GM21390 (cell line): ENCODE measurements at regions not wholly inside any gene's neighbourhood (a gene's known extent, or its start where the extent isn't known, plus 50 kb on each side); places are given as distances from the start of the nearest gene placed in this dataset.

ENCODE experiments used
- ATAC-seq: cut with Tn5 transposase; IDR thresholded peaks from one replicate; pipeline ENCODE4 v1.9.1; 2021; ENCODE audit not compliant: unreplicated experiment

DNA sequence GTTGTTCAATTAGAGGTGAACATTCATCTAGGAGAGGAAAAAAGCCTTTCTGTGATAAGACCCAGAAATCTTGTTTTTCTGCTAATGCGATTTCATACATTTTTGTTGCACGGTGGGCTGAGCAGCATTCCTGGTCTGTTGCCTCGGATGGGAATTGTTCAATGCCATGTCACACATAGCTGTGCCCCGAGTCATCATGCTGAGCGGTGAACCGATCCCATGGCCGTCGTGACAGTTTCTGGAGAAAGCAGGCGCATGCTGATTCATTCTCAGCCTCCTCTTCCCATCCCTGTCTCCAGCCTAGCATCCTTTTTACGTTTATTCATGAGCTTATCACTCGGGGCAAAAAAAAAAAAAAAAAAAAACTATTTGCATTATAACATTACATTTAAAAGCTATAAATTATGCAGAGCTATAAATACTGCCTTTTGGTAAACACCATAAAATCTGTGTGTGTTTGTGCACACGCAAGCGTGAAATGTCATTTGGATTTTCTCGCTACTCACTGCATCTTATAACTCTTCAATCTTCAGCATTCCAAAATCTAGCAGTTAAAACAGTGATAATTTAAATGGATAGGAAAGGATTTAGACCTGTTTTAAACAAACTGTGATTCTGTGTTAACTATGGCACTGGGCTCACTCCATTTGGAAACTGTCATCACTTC, 58.9 kb upstream of the IFNGR1 start:
- ATAC-seq: no peak

DNA sequence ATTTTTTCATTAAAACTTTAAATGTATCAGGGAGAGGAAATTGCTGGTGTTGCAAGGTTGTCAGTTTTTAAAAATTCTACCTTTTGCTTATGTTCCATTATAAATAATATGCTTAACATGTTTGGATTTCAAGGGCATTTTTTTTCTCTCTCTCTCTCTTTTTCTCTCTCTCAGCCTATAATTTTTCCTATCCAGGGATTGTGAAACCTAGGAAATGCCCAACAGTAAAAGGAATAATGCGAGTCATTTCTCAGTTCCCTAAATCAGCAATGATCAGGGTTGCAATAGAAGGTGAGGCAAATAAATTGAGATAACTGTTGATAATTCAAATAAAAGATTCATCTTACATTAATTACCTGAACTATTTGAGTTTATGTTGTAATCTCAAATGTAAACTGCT, 53.2 kb upstream of the IFNGR1 start:
- ATAC-seq: no peak

DNA sequence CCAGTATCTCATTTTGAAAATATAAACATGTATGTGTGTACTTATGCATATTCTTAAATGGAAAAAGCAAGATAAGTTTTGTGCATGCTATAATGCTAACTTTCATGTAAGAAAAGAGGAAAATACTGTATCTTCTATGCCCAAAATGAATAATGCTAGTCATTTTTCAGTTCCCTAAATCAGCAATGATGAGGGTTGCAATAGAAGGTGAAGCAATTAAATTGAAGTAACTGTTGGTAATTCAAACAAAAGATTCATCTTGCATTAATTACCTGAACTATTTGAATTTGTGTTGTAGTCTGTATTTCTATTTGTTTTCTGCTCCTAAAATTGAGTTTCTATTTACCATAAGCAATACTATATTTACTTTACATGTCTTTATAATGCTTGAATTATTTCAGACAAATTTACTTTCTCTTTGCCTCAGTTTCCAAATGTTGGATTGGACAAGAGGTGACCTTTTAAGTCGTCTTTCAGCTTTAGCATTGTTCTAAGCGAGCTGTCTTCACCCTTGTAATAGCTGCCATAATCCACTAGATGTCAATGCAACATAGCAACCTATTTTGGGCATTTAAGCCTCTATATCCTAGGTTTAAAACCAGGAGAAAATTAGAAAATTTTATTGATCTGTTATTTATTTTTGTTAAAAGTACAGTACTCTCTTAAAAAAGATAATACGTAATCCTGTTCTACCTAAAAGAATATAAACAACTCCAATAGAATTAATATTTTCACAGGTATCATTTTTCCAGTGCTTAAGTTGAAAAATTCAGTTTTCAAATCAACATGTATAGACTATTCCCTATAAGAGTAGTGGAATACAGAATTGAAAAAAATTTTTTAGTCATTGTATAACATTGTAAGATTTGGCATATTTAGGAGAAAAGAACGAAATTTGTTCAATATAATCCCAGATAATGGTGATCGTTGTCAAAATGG, 52.3 kb upstream of the IFNGR1 start:
- ATAC-seq: no peak

DNA sequence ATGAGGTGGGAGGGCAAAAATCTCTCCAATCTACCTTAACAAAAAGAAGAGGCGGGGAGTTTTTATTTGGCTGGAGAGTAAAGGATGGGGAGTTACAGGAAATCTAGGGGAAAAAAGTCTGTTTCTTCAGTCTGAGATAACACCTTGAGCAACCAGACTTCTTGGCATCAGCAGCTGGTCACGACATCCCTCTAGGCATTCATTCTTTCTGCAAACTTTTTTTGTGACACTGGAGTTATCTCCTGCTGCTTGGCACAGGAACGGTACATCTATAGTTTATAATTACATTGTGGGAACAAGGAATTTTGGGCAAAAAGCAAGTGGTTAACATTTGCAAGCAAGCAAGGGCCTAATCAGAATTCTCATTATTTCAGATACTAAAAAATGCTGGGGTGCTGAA, 50.6 kb upstream of the IFNGR1 start:
- ATAC-seq: no peak

DNA sequence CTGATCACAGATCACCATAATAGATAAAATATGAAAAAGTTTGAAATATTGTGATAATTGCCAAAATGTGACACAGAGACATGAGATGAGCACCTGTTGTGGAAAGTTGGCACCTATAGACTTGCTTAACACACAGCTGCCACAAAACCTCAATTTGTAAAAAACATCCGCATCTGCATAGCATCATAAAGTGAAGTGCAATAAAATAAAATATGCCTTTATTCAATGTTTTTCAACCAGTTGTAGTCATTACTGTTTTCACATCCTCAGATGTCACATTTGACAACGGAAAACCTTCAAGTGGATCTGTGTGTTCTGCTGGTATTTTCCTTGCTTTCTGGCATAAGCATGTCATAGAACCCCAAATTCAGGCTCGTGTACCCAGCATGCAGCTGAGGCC, 50.2 kb upstream of the IFNGR1 start:
- no peak for ATAC-seq
